Loucy (cell line): ENCODE measurements at regions not wholly inside any gene's neighbourhood (a gene's known extent, or its start where the extent isn't known, plus 50 kb on each side); places are given as distances from the start of the nearest gene placed in this dataset.
A peak's percentile ranks its signal among the peaks of the same experiment; 100 is the strongest.

Experiments
- H2AFZ ChIP-seq: fragments of 200-600 bp; sonication (generic); 2 replicates; pipeline ENCODE4 v1.6.0; 2016; ENCODE audit warnings: antibody characterized with exemption, mild to moderate bottlenecking, low read length, moderate library complexity
- H3F3A ChIP-seq: fragments of 200-600 bp; 2 replicates; pipeline ENCODE4 v1.6.0; 2016; ENCODE audit warnings: antibody characterized with exemption, low read depth, mild to moderate bottlenecking
- H3K27me3 ChIP-seq: fragments of 200-600 bp; sonication (generic); 2 replicates; pipeline ENCODE4 v1.6.1; 2014; ENCODE audit warnings: low read length, mild to moderate bottlenecking; ENCODE audit not compliant: insufficient read depth, poor library complexity, severe bottlenecking
- H3K36me3 ChIP-seq: fragments of 200-600 bp; sonication (generic); 2 replicates; pipeline ENCODE4 v1.6.1; 2016; ENCODE audit warnings: low read length; ENCODE audit not compliant: insufficient read depth
- H3K4me1 ChIP-seq: fragments of 200-600 bp; sonication (generic); 2 replicates; pipeline ENCODE4 v1.5.1; 2014; ENCODE audit warnings: low read length, mild to moderate bottlenecking; ENCODE audit not compliant: insufficient read depth, poor library complexity, severe bottlenecking
- H3K4me2 ChIP-seq: fragments of 200-600 bp; sonication (generic); 2 replicates; pipeline ENCODE4 v1.6.0; 2014; ENCODE audit warnings: antibody characterized with exemption, low read length, low read depth, mild to moderate bottlenecking; ENCODE audit not compliant: poor library complexity, severe bottlenecking
- H3K4me3 ChIP-seq: fragments of 200-600 bp; sonication (generic); 2 replicates; pipeline ENCODE4 v1.5.1; 2014; ENCODE audit warnings: low read length, mild to moderate bottlenecking, mixed read lengths; ENCODE audit not compliant: poor library complexity, severe bottlenecking
- H3K79me2 ChIP-seq: fragments of 200-600 bp; sonication (generic); 2 replicates; pipeline ENCODE4 v1.6.1; 2014; ENCODE audit warnings: low read length; ENCODE audit not compliant: insufficient read depth
- H3K9ac ChIP-seq: fragments of 200-600 bp; sonication (generic); 2 replicates; pipeline ENCODE4 v1.6.0; 2014; ENCODE audit warnings: mild to moderate bottlenecking, low read depth, low read length, moderate library complexity; ENCODE audit not compliant: poor library complexity, severe bottlenecking
- H3K9me2 ChIP-seq: fragments of 200-600 bp; sonication (generic); replicated peaks from 2 replicates; pipeline ENCODE4 v1.6.1; 2016; ENCODE audit warnings: low read depth, low read length, mixed read lengths
- H3K9me3 ChIP-seq: fragments of 200-600 bp; sonication (generic); 2 replicates; pipeline ENCODE4 v1.6.1; 2014; ENCODE audit warnings: mild to moderate bottlenecking, antibody characterized with exemption, low read length, low read depth; ENCODE audit not compliant: insufficient read depth
- H4K20me1 ChIP-seq: fragments of 200-600 bp; sonication (generic); 2 replicates; pipeline ENCODE4 v1.6.0; 2014; ENCODE audit warnings: antibody characterized with exemption, low read length, mild to moderate bottlenecking; ENCODE audit not compliant: insufficient read depth, poor library complexity, severe bottlenecking
- CTCF ChIP-seq: fragments of 200-600 bp; sonication (generic); conservative IDR thresholded peaks from 2 replicates; pipeline ENCODE4 v1.5.1; 2014; ENCODE audit warnings: mild to moderate bottlenecking, antibody characterized with exemption, low read length
- EZH2phosphoT487 ChIP-seq: fragments of 200-600 bp; IDR thresholded peaks from 2 replicates; pipeline ENCODE4 v1.6.1; 2018; ENCODE audit warnings: antibody characterized with exemption, mild to moderate bottlenecking, moderate library complexity, borderline replicate concordance

- peak overlapping the region; percentile 52 for H3K9ac ChIP-seq
- peak overlapping the region; percentile 43 for H3K4me3 ChIP-seq
- H3K9me3 ChIP-seq: no peaks in the 10 kb centered on the region
- H3K27me3 ChIP-seq: no peaks in the 10 kb centered on the region
- no peaks in the 10 kb centered on the region for H3K9me2 ChIP-seq
- H3K36me3 ChIP-seq: no peaks in the 10 kb centered on the region
- TF ChIP-seq CTCF (no peak), EZH2phosphoT487 (no peak)
- peaks cover 15% of the 10 kb centered on the region for H3F3A ChIP-seq
- no peak overlapping the region for H2AFZ ChIP-seq
- H3K4me1 ChIP-seq: peaks cover 66% of the 10 kb centered on the region
- H3K79me2 ChIP-seq: no peaks in the 10 kb centered on the region
- no peaks in the 10 kb centered on the region for H4K20me1 ChIP-seq
- peak overlapping the region; percentile 71 for H3K4me2 ChIP-seq
Observed at GRCh38 chr13:76768384-76768783, 117.8 kb downstream of the KCTD12 start.

DNA sequence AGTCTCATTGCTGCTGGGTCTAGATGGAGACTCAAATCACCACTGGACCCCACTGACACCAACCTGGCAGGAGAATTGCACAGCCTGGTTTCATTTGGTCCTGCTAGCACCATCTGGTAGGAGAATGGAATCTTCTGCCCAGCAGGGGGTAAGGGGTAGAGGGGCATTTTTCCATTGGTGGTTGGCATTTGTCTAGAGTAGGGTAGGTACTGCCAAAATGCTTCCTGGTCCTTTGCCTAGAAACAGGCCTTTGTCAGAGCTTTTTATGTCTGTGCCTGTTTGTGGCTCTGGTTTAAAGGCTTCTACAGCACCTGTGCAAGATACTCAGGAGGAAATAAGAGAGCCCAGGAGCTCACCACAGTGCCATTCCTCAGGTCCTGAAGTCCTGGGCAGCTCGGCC, 121.3 kb downstream of the KCTD12 start:
- Histone ChIP-seq H3K4me1 (peaks cover 37% of the 10 kb centered on the region), H3K9me3 (no peaks in the 10 kb centered on the region), H3K9me2 (no peaks in the 10 kb centered on the region), H3F3A (peaks cover 12% of the 10 kb centered on the region), H4K20me1 (no peaks in the 10 kb centered on the region), H3K4me3 (no peak overlapping the region), H3K4me2 (no peak overlapping the region), H3K36me3 (no peaks in the 10 kb centered on the region), H3K79me2 (no peaks in the 10 kb centered on the region), H3K27me3 (no peaks in the 10 kb centered on the region), H2AFZ (peak overlapping the region; percentile 43), H3K9ac (no peak overlapping the region)
- no peak for TF ChIP-seq CTCF
- TF ChIP-seq EZH2phosphoT487: no peak

- Histone ChIP-seq H3K4me1 (peaks cover 32% of the 10 kb centered on the region), H2AFZ (peak overlapping the region; percentile 43), H3K36me3 (no peaks in the 10 kb centered on the region), H3K27me3 (no peaks in the 10 kb centered on the region), H3K79me2 (no peaks in the 10 kb centered on the region), H3K4me3 (no peak overlapping the region), H3F3A (peaks cover 7% of the 10 kb centered on the region; the same call in 1 of the 2 replicates), H3K9ac (no peak overlapping the region), H3K9me2 (no peaks in the 10 kb centered on the region), H4K20me1 (no peaks in the 10 kb centered on the region), H3K4me2 (no peak overlapping the region), H3K9me3 (no peaks in the 10 kb centered on the region)
- no peak for TF ChIP-seq EZH2phosphoT487
- no peak for TF ChIP-seq CTCF
Observed at GRCh38 chr13:76764429-76764828, 121.8 kb downstream of the KCTD12 start.
